ENCODE measurements at regions not wholly inside any gene's neighbourhood (a gene's known extent, or its start where the extent isn't known, plus 50 kb on each side); places are given as distances from the start of the nearest gene placed in this dataset.

- ChIA-PET CTCF (no interaction called here), POLR2A (ENCODE audit: unreplicated experiment) (no interaction called here)
- TF ChIP-seq, protein P1, sequence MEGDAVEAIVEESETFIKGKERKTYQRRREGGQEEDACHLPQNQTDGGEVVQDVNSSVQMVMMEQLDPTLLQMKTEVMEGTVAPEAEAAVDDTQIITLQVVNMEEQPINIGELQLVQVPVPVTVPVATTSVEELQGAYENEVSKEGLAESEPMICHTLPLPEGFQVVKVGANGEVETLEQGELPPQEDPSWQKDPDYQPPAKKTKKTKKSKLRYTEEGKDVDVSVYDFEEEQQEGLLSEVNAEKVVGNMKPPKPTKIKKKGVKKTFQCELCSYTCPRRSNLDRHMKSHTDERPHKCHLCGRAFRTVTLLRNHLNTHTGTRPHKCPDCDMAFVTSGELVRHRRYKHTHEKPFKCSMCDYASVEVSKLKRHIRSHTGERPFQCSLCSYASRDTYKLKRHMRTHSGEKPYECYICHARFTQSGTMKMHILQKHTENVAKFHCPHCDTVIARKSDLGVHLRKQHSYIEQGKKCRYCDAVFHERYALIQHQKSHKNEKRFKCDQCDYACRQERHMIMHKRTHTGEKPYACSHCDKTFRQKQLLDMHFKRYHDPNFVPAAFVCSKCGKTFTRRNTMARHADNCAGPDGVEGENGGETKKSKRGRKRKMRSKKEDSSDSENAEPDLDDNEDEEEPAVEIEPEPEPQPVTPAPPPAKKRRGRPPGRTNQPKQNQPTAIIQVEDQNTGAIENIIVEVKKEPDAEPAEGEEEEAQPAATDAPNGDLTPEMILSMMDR (conservative IDR thresholded peaks at IDR 0.05; ENCODE audit: low read depth, low read length): no peak
- no peak for TF ChIP-seq EZH2 (IDR thresholded peaks at IDR 0.05; ENCODE audit: low read length, unreplicated experiment)
- no peak for TF ChIP-seq EZH2phosphoT487 (IDR thresholded peaks at IDR 0.05; ENCODE audit: borderline replicate concordance, low read length)
- ATAC-seq: no peak
- no peak overlapping the region for H3K4me3 ChIP-seq (ENCODE audit: low read length)
- DNase-seq: no peak
- H3K27ac ChIP-seq (ENCODE audit: low read length): no peak overlapping the region
- intact Hi-C loops (cut with micrococcal nuclease): no loop called here
- H3F3A ChIP-seq (ENCODE audit: low read length, unreplicated experiment): no peaks in the 10 kb centered on the region
- no TSS peak for BruUV-seq (replicated peaks)
- H3K79me2 ChIP-seq (ENCODE audit: low read length): no peaks in the 10 kb centered on the region
- H3K9me2 ChIP-seq (replicated peaks; ENCODE audit: low read length): no peaks in the 10 kb centered on the region
- H4K20me1 ChIP-seq (ENCODE audit: low read length): no peaks in the 10 kb centered on the region
- no peak overlapping the region for H2AFZ ChIP-seq (ENCODE audit: low read length)
- no peaks in the 10 kb centered on the region for H3K4me1 ChIP-seq (ENCODE audit: insufficient read depth, low read length)
- peaks cover 27% of the 10 kb centered on the region for H3K9me3 ChIP-seq (ENCODE audit: low read length)
- H3K4me2 ChIP-seq (ENCODE audit: low read length): no peak overlapping the region
- H3K36me3 ChIP-seq (ENCODE audit: low read depth, low read length): no peaks in the 10 kb centered on the region
- peaks cover 14% of the 10 kb centered on the region; the same call in 1 of the 2 replicates for H3K27me3 ChIP-seq (ENCODE audit: low read length)
- no peak overlapping the region for H3K9ac ChIP-seq (ENCODE audit: low read length)
These were observed 132.3 kb upstream of the IRX2 start for GRCh38 chr5:2883771-2884170.

DNA sequence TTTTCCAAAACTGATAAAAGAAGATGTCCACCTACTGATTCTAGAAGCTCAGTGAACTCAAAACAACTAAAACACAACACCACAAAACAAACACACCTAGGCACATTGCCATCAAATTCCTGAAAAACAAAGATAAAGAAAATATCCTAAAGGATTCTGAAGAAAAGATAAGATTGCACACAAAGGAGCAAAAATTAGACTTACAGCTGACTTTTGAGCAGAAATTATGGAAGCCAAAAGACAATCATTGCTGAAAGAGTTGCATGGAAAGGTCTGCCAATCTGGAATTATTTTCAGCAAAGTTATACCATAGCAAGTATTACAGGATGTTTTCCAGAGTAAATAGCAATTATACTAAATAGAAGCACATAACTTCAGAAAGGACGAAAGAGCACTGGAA is 128.2 kb upstream of the IRX2 start:
- Histone ChIP-seq H2AFZ (ENCODE audit: low read length) (no peak overlapping the region), H3K4me2 (ENCODE audit: low read length) (no peak overlapping the region), H3K4me1 (ENCODE audit: insufficient read depth, low read length) (no peaks in the 10 kb centered on the region), H3K9me3 (ENCODE audit: low read length) (peaks cover 27% of the 10 kb centered on the region), H3K27ac (ENCODE audit: low read length) (no peak overlapping the region), H3K9ac (ENCODE audit: low read length) (no peak overlapping the region), H3F3A (ENCODE audit: low read length, unreplicated experiment) (no peaks in the 10 kb centered on the region), H3K4me3 (ENCODE audit: low read length) (no peak overlapping the region), H3K36me3 (ENCODE audit: low read depth, low read length) (no peaks in the 10 kb centered on the region), H3K79me2 (ENCODE audit: low read length) (no peaks in the 10 kb centered on the region), H4K20me1 (ENCODE audit: low read length) (no peaks in the 10 kb centered on the region), H3K27me3 (ENCODE audit: low read length) (0 out of 2 replicates have a peak, but pooled peaks cover 6% of the 10 kb centered on the region), H3K9me2 (replicated peaks; ENCODE audit: low read length) (no peaks in the 10 kb centered on the region)
- DNase-seq (no peak), ATAC-seq (no peak)
- TF ChIP-seq EZH2phosphoT487 (IDR thresholded peaks at IDR 0.05; ENCODE audit: borderline replicate concordance, low read length) (no peak), EZH2 (IDR thresholded peaks at IDR 0.05; ENCODE audit: low read length, unreplicated experiment) (no peak)
- TF ChIP-seq, protein P1 (conservative IDR thresholded peaks at IDR 0.05; ENCODE audit: low read depth, low read length): no peak
- BruUV-seq (replicated peaks): no TSS peak
- intact Hi-C loops (cut with micrococcal nuclease): no loop called here
- ChIA-PET POLR2A (ENCODE audit: unreplicated experiment) (no interaction called here), CTCF (no interaction called here)

DNA sequence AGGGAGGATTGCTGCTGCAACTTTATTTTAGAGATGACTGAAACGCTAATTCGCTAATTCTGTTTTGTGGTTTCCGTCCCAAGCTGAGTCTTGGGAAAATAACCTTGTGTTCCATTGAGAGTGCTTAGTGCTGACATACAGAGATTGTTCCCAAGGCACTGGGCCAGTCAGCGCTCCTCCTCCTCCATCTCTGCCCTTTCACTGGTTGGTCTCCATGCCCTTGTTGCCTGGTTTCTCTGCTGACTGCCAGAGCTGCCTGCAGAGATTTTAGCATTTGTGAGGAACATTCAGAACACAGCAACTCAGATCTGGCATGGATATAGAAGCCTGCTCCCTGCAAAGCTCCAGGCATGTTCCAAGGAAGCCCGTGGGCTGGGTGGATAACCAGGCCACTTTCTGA is 126.0 kb upstream of the IRX2 start:
- no peak for ATAC-seq
- ChIA-PET CTCF (no interaction called here), POLR2A (ENCODE audit: unreplicated experiment) (no interaction called here)
- no peaks in the 10 kb centered on the region for H4K20me1 ChIP-seq (ENCODE audit: low read length)
- no peaks in the 10 kb centered on the region for H3K79me2 ChIP-seq (ENCODE audit: low read length)
- no peak overlapping the region for H3K4me2 ChIP-seq (ENCODE audit: low read length)
- H3K9me3 ChIP-seq (ENCODE audit: low read length): peaks cover 27% of the 10 kb centered on the region
- intact Hi-C loops (cut with micrococcal nuclease): no loop called here
- no TSS peak for BruUV-seq (replicated peaks)
- no peaks in the 10 kb centered on the region for H3K9me2 ChIP-seq (replicated peaks; ENCODE audit: low read length)
- no peak overlapping the region for H3K9ac ChIP-seq (ENCODE audit: low read length)
- H3K27ac ChIP-seq (ENCODE audit: low read length): no peak overlapping the region
- DNase-seq: no peak
- H3K4me1 ChIP-seq (ENCODE audit: insufficient read depth, low read length): no peaks in the 10 kb centered on the region
- TF ChIP-seq, protein P1 (conservative IDR thresholded peaks at IDR 0.05; ENCODE audit: low read depth, low read length): no peak
- TF ChIP-seq EZH2 (IDR thresholded peaks at IDR 0.05; ENCODE audit: low read length, unreplicated experiment) (no peak), EZH2phosphoT487 (IDR thresholded peaks at IDR 0.05; ENCODE audit: borderline replicate concordance, low read length) (no peak)
- no peak overlapping the region for H2AFZ ChIP-seq (ENCODE audit: low read length)
- H3K4me3 ChIP-seq (ENCODE audit: low read length): no peak overlapping the region
- no peaks in the 10 kb centered on the region for H3K36me3 ChIP-seq (ENCODE audit: low read depth, low read length)
- no peaks in the 10 kb centered on the region for H3K27me3 ChIP-seq (ENCODE audit: low read length)
- no peaks in the 10 kb centered on the region for H3F3A ChIP-seq (ENCODE audit: low read length, unreplicated experiment)
